GM18505 (cell line): ENCODE measurements at regions not wholly inside any gene's neighbourhood (a gene's known extent, or its start where the extent isn't known, plus 50 kb on each side); places are given as distances from the start of the nearest gene placed in this dataset.

Experiments
- ATAC-seq: cut with Tn5 transposase; IDR thresholded peaks from one replicate; pipeline ENCODE4 v1.9.1; 2021; ENCODE audit not compliant: unreplicated experiment
- POLR2A ChIP-seq: IDR thresholded peaks from 4 replicates; pipeline ENCODE4 v1.6.1; 2011; ENCODE audit warnings: borderline replicate concordance; ENCODE audit not compliant: insufficient read depth, insufficient read length; ENCODE audit errors: extremely low read depth

- no peak for TF ChIP-seq POLR2A
- ATAC-seq, result no peak
Observed at GRCh38 chr16:73143576-73144422, 95.9 kb upstream of the ZFHX3 start.

DNA sequence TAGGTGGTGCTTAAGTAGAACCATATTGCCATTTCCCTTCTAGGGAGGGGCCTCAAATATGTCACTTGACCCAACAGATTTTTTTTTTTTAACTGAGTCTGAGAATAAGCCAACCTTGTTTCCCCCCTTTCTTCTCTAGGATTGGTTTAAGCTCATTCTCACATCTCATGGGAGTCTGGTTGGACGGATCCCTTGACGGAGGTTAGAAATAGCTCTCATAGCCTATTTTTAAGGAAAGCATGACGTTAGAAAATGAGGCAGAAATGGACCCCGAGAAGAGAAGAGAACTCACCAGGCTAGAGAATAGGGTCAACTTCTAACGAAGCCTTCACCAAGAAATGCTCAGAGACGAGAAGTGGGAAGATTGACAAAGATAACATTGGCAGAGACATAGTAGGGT, 95.1 kb upstream of the ZFHX3 start:
- ATAC-seq, result no peak
- no peak for TF ChIP-seq POLR2A

GRCh38 chr16:73142053-73142854, 94.3 kb upstream of the ZFHX3 start:
- no peak for ATAC-seq
- TF ChIP-seq POLR2A, result no peak

DNA sequence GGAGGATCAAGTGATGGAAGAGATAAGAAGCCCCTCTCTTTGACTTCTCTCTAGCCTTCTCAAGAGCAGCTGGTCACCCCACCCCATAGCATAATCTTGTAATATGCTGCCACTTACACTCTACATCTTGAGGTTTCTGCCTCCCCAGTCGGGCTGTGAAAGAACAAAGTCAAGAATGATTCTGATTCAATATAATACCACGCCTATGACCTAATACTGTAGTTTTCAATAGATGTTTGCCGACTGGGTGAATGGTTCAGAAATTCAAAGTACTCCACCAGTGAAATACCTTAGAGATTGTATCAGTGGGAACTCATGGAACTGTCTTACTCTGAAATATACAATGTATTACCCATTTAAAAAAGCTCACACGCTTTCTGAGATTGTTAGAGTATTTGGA, 93.0 kb upstream of the ZFHX3 start:
- TF ChIP-seq POLR2A, result no peak
- no peak for ATAC-seq

GRCh38 chr16:73131156-73131862, 83.4 kb upstream of the ZFHX3 start:
- no peak for ATAC-seq
- TF ChIP-seq POLR2A, result no peak

DNA sequence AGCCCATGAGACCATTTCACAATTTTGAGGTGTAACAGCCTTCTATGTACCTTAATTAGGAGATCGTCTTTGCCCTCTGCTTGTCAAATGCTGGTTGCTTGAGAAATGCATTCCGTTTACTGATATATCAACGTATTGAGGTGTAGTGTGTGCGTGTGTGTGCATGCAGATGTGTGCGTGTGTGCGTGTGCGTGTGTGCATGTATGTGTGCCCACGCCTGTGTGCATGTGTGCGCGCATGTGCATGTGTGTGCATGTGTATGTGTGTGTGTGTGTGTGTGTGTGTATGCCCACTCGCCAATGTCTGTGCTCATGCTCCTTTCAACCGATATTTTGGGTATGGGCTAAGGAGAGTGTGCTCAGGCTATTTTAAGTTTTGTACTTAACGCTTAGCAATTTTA, 81.5 kb upstream of the ZFHX3 start:
- no peak for ATAC-seq
- TF ChIP-seq POLR2A, result no peak

GRCh38 chr16:73126525-73126853, 78.6 kb upstream of the ZFHX3 start:
- no peak for ATAC-seq
- TF ChIP-seq POLR2A, result no peak

- no peak for TF ChIP-seq POLR2A
- ATAC-seq, result no peak
Observed at GRCh38 chr16:73125850-73126524, 78.1 kb upstream of the ZFHX3 start.

- no peak for TF ChIP-seq POLR2A
- no peak for ATAC-seq
Observed at GRCh38 chr16:73124665-73125375, 76.9 kb upstream of the ZFHX3 start.

- no peak for TF ChIP-seq POLR2A
- ATAC-seq, result no peak
Observed at GRCh38 chr16:73124097-73124652, 76.2 kb upstream of the ZFHX3 start.

GRCh38 chr16:73122604-73123391, 74.9 kb upstream of the ZFHX3 start:
- no peak for TF ChIP-seq POLR2A
- no peak for ATAC-seq

DNA sequence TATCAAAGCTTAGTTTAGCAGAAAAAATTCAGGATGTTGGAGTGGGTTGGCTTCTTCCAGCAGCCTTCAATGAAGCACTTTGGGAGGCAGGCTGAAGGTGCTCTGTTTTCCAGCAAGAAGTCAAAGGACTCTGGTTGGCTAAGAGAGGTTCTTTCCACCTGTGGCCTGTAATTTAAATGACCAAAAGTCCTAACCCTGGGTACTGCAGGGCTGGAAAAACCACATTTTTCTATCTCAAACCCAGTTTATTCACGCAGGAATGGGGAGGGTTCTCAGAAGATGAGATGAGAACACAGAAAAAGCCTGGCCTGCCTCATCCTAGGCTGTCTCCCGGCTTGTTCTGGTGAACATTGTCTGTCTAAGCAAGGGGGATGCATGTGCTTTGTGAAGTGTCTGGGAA, 68.6 kb upstream of the ZFHX3 start:
- TF ChIP-seq POLR2A, result no peak
- ATAC-seq, result no peak

DNA sequence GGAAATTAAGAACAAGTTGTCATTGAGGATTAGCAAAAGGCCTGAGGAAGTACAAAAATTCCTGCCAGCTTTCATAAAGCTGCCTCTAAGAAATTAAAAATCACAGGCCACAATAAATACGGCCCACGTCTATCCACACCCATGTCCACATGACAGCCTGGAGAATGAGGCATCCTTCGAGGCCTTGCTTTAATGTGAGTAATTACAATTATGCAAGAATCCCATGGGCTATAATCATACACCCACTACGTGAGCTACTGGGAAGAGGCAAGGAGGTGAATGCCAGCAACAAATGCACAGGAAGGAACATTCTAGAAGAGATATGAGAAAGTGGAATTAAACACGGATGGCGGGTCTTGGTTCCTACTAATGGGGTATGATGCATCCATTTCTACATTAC, 65.4 kb upstream of the ZFHX3 start:
- no peak for TF ChIP-seq POLR2A
- ATAC-seq, result no peak
